HEK293 (cell line): ENCODE measurements at regions not wholly inside any gene's neighbourhood (a gene's known extent, or its start where the extent isn't known, plus 50 kb on each side); places are given as distances from the start of the nearest gene placed in this dataset.

Source experiments
- CTCF ChIA-PET: fragments of 350-600 bp; formaldehyde crosslinking; extraction: SDS; loops from one replicate; lab custom pipeline; 2021; ENCODE audit warnings: antibody characterized with exemption; lab: Yijun Ruan, JAX
- POLR2A ChIA-PET: fragments of 300-600 bp; formaldehyde crosslinking; extraction: SDS; loops from one replicate; lab custom pipeline; 2020; ENCODE audit warnings: antibody characterized with exemption, inconsistent platforms; lab: Yijun Ruan, JAX
- H3K27ac ChIP-seq: fragments of 200-500 bp; sonication (Bioruptor generic); 2 replicates; pipeline ENCODE4 v1.5.1; 2014; ENCODE audit warnings: low read depth, low read length, control low read depth, inconsistent platforms; ENCODE audit errors: extremely low read depth
- H3K36me3 ChIP-seq, 2 experiments: fragments of 200-500 bp in 1 of 2; sonication (Bioruptor generic) in 1 of 2; 1 replicate in 1 of 2; 2 replicates in 1 of 2; pipeline ENCODE4 v1.5.1; 2014 to 2017; ENCODE audit warnings: inconsistent platforms in 2 of 2, low read length in 2 of 2; ENCODE audit not compliant: control insufficient read depth in 2 of 2, insufficient read depth in 1 of 2
- H3K4me1 ChIP-seq: fragments of 200-500 bp; sonication (Bioruptor generic); 2 replicates; pipeline ENCODE4 v1.5.1; 2014; ENCODE audit warnings: mild to moderate bottlenecking, low read length, inconsistent platforms; ENCODE audit not compliant: control insufficient read depth, insufficient read depth
- H3K4me3 ChIP-seq: 2 replicates; pipeline ENCODE4 v1.5.1; 2011; ENCODE audit warnings: low read depth, mild to moderate bottlenecking, control low read depth, low read length, moderate library complexity
- H3K9me3 ChIP-seq: fragments of 200-500 bp; sonication (Bioruptor generic); 2 replicates; pipeline ENCODE4 v1.5.1; 2014; ENCODE audit warnings: low read depth, low read length, inconsistent platforms; ENCODE audit not compliant: control insufficient read depth, insufficient read depth
- OVOL3 ChIP-seq: fragments of 450-650 bp; formaldehyde crosslinking; IDR thresholded peaks from 2 replicates; pipeline ENCODE4 v1.5.1; 2016; ENCODE audit warnings: missing biosample characterization, missing genetic modification characterization
- SCRT2 ChIP-seq: fragments of 450-650 bp; formaldehyde crosslinking; IDR thresholded peaks from 2 replicates; pipeline ENCODE4 v1.5.1; 2016; ENCODE audit warnings: missing biosample characterization, missing genetic modification characterization
- SETDB1 ChIP-seq: IDR thresholded peaks from one replicate; pipeline ENCODE4 v1.6.1; 2017; ENCODE audit warnings: mild to moderate bottlenecking, low read length, moderate library complexity, mixed read lengths; ENCODE audit not compliant: insufficient read length
- TCF7L2 ChIP-seq: IDR thresholded peaks from 2 replicates; pipeline ENCODE4 v1.6.1; 2011; ENCODE audit warnings: low read depth, mild to moderate bottlenecking, inconsistent platforms, low read length, moderate library complexity, borderline replicate concordance
- ZNF138 ChIP-seq: fragments of 450-650 bp; formaldehyde crosslinking; IDR thresholded peaks from 2 replicates; pipeline ENCODE4 v1.5.1; 2016; ENCODE audit warnings: missing biosample characterization, missing genetic modification characterization, borderline replicate concordance
- ZNF311 ChIP-seq: fragments of 450-650 bp; formaldehyde crosslinking; IDR thresholded peaks from 2 replicates; pipeline ENCODE4 v1.5.1; 2017; ENCODE audit warnings: missing biosample characterization, missing genetic modification characterization, borderline replicate concordance
- ZNF391 ChIP-seq: fragments of 450-650 bp; formaldehyde crosslinking; IDR thresholded peaks from 2 replicates; pipeline ENCODE4 v1.5.1; 2016; ENCODE audit warnings: low read depth, missing biosample characterization, missing genetic modification characterization, borderline replicate concordance
- ZNF510 ChIP-seq: fragments of 450-650 bp; formaldehyde crosslinking; IDR thresholded peaks from 2 replicates; pipeline ENCODE4 v1.5.1; 2018; ENCODE audit warnings: mild to moderate bottlenecking, missing genetic modification characterization, missing biosample characterization; ENCODE audit not compliant: insufficient replicate concordance
- ZNF660 ChIP-seq: fragments of 450-650 bp; IDR thresholded peaks from 2 replicates; pipeline ENCODE4 v1.5.1; 2018; ENCODE audit warnings: missing biosample characterization, mild to moderate bottlenecking, missing genetic modification characterization
- ZNF747 ChIP-seq: fragments of 450-650 bp; formaldehyde crosslinking; IDR thresholded peaks from 2 replicates; pipeline ENCODE4 v1.5.1; 2016; ENCODE audit warnings: missing biosample characterization, missing genetic modification characterization
- TF ChIP-seq, protein P1 (sequence below): fragments of 450-650 bp; formaldehyde crosslinking; conservative IDR thresholded peaks from 2 replicates; pipeline ENCODE4 v1.5.1; 2016; ENCODE audit warnings: low read depth, missing biosample characterization, missing genetic modification characterization
- TF ChIP-seq, protein P2 (sequence below): fragments of 450-650 bp; formaldehyde crosslinking; IDR thresholded peaks from 2 replicates; pipeline ENCODE4 v1.5.1; 2016; ENCODE audit warnings: missing biosample characterization, missing genetic modification characterization, borderline replicate concordance
- TF ChIP-seq, protein P3 (sequence below): fragments of 450-650 bp; formaldehyde crosslinking; IDR thresholded peaks from 2 replicates; pipeline ENCODE4 v1.5.1; 2016; ENCODE audit warnings: missing biosample characterization, missing genetic modification characterization

DNA sequence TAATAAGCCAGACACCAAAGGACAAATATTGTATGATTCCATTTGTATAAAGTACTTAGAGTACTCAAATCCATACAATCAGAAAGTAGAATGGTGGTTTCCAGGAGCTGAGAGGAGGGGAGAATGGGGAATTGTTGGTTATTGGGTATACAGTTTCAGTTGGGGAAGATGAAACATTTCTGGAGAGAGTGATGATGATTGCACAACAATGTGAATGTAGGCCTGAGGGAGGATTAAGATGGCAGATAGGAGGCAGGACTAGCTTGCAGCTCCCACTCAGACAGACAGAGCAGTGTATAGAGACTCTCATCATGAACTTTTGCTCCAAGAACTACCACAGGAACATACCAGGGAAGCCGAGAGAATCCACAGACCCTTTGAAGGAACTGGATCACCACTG lies 75.7 kb upstream of the PAK3 start (continued):
- TF ChIP-seq, protein P1, sequence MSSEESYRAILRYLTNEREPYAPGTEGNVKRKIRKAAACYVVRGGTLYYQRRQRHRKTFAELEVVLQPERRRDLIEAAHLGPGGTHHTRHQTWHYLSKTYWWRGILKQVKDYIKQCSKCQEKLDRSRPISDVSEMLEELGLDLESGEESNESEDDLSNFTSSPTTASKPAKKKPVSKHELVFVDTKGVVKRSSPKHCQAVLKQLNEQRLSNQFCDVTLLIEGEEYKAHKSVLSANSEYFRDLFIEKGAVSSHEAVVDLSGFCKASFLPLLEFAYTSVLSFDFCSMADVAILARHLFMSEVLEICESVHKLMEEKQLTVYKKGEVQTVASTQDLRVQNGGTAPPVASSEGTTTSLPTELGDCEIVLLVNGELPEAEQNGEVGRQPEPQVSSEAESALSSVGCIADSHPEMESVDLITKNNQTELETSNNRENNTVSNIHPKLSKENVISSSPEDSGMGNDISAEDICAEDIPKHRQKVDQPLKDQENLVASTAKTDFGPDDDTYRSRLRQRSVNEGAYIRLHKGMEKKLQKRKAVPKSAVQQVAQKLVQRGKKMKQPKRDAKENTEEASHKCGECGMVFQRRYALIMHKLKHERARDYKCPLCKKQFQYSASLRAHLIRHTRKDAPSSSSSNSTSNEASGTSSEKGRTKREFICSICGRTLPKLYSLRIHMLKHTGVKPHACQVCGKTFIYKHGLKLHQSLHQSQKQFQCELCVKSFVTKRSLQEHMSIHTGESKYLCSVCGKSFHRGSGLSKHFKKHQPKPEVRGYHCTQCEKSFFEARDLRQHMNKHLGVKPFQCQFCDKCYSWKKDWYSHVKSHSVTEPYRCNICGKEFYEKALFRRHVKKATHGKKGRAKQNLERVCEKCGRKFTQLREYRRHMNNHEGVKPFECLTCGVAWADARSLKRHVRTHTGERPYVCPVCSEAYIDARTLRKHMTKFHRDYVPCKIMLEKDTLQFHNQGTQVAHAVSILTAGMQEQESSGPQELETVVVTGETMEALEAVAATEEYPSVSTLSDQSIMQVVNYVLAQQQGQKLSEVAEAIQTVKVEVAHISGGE (tag by site-specific recombination): no peak
- no peak for TF ChIP-seq ZNF391 (tag by site-specific recombination)
- TF ChIP-seq, protein P2, sequence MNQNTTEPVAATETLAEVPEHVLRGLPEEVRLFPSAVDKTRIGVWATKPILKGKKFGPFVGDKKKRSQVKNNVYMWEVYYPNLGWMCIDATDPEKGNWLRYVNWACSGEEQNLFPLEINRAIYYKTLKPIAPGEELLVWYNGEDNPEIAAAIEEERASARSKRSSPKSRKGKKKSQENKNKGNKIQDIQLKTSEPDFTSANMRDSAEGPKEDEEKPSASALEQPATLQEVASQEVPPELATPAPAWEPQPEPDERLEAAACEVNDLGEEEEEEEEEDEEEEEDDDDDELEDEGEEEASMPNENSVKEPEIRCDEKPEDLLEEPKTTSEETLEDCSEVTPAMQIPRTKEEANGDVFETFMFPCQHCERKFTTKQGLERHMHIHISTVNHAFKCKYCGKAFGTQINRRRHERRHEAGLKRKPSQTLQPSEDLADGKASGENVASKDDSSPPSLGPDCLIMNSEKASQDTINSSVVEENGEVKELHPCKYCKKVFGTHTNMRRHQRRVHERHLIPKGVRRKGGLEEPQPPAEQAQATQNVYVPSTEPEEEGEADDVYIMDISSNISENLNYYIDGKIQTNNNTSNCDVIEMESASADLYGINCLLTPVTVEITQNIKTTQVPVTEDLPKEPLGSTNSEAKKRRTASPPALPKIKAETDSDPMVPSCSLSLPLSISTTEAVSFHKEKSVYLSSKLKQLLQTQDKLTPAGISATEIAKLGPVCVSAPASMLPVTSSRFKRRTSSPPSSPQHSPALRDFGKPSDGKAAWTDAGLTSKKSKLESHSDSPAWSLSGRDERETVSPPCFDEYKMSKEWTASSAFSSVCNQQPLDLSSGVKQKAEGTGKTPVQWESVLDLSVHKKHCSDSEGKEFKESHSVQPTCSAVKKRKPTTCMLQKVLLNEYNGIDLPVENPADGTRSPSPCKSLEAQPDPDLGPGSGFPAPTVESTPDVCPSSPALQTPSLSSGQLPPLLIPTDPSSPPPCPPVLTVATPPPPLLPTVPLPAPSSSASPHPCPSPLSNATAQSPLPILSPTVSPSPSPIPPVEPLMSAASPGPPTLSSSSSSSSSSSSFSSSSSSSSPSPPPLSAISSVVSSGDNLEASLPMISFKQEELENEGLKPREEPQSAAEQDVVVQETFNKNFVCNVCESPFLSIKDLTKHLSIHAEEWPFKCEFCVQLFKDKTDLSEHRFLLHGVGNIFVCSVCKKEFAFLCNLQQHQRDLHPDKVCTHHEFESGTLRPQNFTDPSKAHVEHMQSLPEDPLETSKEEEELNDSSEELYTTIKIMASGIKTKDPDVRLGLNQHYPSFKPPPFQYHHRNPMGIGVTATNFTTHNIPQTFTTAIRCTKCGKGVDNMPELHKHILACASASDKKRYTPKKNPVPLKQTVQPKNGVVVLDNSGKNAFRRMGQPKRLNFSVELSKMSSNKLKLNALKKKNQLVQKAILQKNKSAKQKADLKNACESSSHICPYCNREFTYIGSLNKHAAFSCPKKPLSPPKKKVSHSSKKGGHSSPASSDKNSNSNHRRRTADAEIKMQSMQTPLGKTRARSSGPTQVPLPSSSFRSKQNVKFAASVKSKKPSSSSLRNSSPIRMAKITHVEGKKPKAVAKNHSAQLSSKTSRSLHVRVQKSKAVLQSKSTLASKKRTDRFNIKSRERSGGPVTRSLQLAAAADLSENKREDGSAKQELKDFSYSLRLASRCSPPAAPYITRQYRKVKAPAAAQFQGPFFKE (tag by site-specific recombination): no peak
- TF ChIP-seq, protein P3, sequence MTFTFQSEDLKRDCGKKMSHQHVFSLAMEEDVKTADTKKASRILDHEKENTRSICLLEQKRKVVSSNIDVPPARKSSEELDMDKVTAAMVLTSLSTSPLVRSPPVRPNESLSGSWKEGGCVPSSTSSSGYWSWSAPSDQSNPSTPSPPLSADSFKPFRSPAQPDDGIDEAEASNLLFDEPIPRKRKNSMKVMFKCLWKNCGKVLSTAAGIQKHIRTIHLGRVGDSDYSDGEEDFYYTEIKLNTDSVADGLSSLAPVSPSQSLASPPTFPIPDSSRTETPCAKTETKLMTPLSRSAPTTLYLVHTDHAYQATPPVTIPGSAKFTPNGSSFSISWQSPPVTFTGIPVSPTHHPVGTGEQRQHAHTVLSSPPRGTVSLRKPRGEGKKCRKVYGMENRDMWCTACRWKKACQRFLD (tag by site-specific recombination): no peak
- no peak for TF ChIP-seq ZNF138 (tag by site-specific recombination)
- TF ChIP-seq SETDB1: no peak
- no peak for TF ChIP-seq ZNF311 (tag by site-specific recombination)
- TF ChIP-seq, all 188 proteins: peak for 0

DNA sequence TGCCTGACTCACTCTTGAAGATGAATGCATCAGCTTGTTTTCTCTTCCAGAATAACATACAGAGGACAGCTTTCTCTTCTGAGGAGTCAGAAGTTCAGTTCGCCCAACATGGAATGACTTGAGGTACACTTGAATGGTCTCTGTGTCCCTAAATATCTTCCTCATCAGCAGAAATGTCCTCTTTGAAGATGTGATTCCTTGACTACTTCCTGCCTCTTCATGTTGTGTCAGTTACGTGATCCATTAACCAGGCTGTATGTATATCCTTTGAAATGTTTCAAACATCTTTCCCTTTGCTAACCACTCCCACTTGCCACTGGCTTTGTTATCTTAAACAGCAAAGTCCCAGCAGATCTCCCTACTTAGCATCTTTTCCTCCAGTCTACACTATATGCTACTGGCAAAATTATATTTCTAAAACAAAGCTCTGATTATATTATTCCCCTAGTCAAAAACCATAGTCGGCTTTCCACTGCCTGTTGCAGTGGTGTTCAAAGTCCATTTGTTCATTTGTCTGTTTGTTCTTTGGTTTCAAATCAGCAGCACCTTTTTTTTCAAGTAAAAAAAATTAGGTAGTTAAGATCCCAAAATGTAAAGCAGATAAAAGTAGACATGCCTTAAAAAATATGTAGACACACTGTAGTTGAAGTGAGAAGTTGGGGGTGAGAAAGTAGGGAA lies 82.1 kb upstream of the PAK3 start:
- ChIA-PET POLR2A (no interaction called here), CTCF (interaction anchor here (0.8 kb wide), 1 partner anchor 22 kb away, joined by 3 read pairs; no protein-coding TSS in a partner anchor)
- Histone ChIP-seq H3K27ac (no peak overlapping the region), H3K4me1 (no peaks in the 10 kb centered on the region), H3K36me3 (no peaks in the 10 kb centered on the region), H3K9me3 (no peaks in the 10 kb centered on the region), H3K4me3 (no peak overlapping the region)
- no peak for TF ChIP-seq ZNF660
- no peak for TF ChIP-seq SCRT2 (tag by site-specific recombination)
- TF ChIP-seq OVOL3 (tag by site-specific recombination): no peak
- TF ChIP-seq ZNF747 (tag by site-specific recombination): no peak
- no peak for TF ChIP-seq ZNF510
- TF ChIP-seq TCF7L2: no peak
